IMR-90 (cell line): ENCODE measurements at regions not wholly inside any gene's neighbourhood (a gene's known extent, or its start where the extent isn't known, plus 50 kb on each side); places are given as distances from the start of the nearest gene placed in this dataset.

Source experiments
- ATAC-seq: fragments of 200-7000 bp; cut with Tn5 transposase; 2 replicates; pipeline ENCODE4 v1.9.1; 2020; ENCODE audit warnings: low read depth, mild to moderate bottlenecking, moderate library complexity
- BruUV-seq: library from RNA; stranded (reverse); fragments of 400-500 nt; replicated peaks from 2 replicates; lab custom pipeline; 2021; lab: Mats Ljungman, UMichigan
- CTCF ChIA-PET: fragments of 300-600 bp; formaldehyde crosslinking; extraction: SDS; loops from one replicate; lab custom pipeline; 2021; ENCODE audit warnings: antibody characterized with exemption; lab: Yijun Ruan, JAX
- POLR2A ChIA-PET: fragments of 300-600 bp; sonication (Branson Sonifier 250); formaldehyde crosslinking; loops from one replicate; lab custom pipeline; 2022; ENCODE audit warnings: antibody characterized with exemption; ENCODE audit not compliant: unreplicated experiment; lab: Charles Lee
- DNase-seq: peaks from one replicate; pipeline ENCODE4 v3.0.0; 2013
- H2AFZ ChIP-seq: replicated peaks from 2 replicates; pipeline ENCODE3; 2013; ENCODE audit warnings: low read length, mild to moderate bottlenecking; ENCODE audit not compliant: poor library complexity
- H2AK5ac ChIP-seq: 2 replicates; pipeline ENCODE4 v1.6.1; 2013; ENCODE audit warnings: low read depth, low read length, inconsistent platforms
- H2AK9ac ChIP-seq: replicated peaks from 2 replicates; pipeline ENCODE3; 2013; ENCODE audit warnings: mild to moderate bottlenecking, low read depth, low read length, moderate library complexity; ENCODE audit not compliant: poor library complexity
- H2BK120ac ChIP-seq: 2 replicates; pipeline ENCODE4 v1.6.1; 2013; ENCODE audit warnings: low read depth, low read length, inconsistent platforms
- H2BK15ac ChIP-seq: 3 replicates; pipeline ENCODE4 v1.6.1; 2013; ENCODE audit warnings: low read depth, low read length, inconsistent platforms
- H2BK20ac ChIP-seq: 2 replicates; pipeline ENCODE4 v1.6.1; 2013; ENCODE audit warnings: low read depth, mild to moderate bottlenecking, inconsistent platforms, low read length, moderate library complexity
- H2BK5ac ChIP-seq: 2 replicates; pipeline ENCODE4 v1.6.1; 2013; ENCODE audit warnings: mild to moderate bottlenecking, low read depth, low read length, inconsistent platforms; ENCODE audit not compliant: poor library complexity, severe bottlenecking
- H3K14ac ChIP-seq: replicated peaks from 2 replicates; pipeline ENCODE4 v1.6.1; 2013; ENCODE audit warnings: low read depth, low read length, inconsistent platforms
- H3K18ac ChIP-seq: 2 replicates; pipeline ENCODE4 v1.6.1; 2013; ENCODE audit warnings: low read depth, low read length, control low read depth
- H3K23ac ChIP-seq: 2 replicates; pipeline ENCODE4 v1.6.1; 2013; ENCODE audit warnings: low read depth, low read length, inconsistent platforms
- H3K27ac ChIP-seq: 2 replicates; pipeline ENCODE4 v1.5.1; 2013; ENCODE audit warnings: mild to moderate bottlenecking, control low read depth, low read length; ENCODE audit not compliant: insufficient read depth
- H3K27me3 ChIP-seq: 2 replicates; pipeline ENCODE4 v1.6.1; 2013; ENCODE audit warnings: low read length; ENCODE audit not compliant: control insufficient read depth, insufficient read depth
- H3K36me3 ChIP-seq: 2 replicates; pipeline ENCODE4 v1.6.1; 2013; ENCODE audit warnings: low read length, mixed read lengths; ENCODE audit not compliant: control insufficient read depth, insufficient read depth
- H3K4ac ChIP-seq: 2 replicates; pipeline ENCODE4 v1.6.1; 2013; ENCODE audit warnings: low read depth, low read length, inconsistent platforms
- H3K4me1 ChIP-seq: 2 replicates; pipeline ENCODE4 v1.6.1; 2013; ENCODE audit warnings: low read length, mixed read lengths; ENCODE audit not compliant: control insufficient read depth, insufficient read depth
- H3K4me2 ChIP-seq: 2 replicates; pipeline ENCODE4 v1.6.1; 2013; ENCODE audit warnings: low read depth, mild to moderate bottlenecking, control low read depth, low read length, moderate library complexity
- H3K4me3 ChIP-seq: 2 replicates; pipeline ENCODE4 v1.5.1; 2013; ENCODE audit warnings: low read depth, mild to moderate bottlenecking, control low read depth, low read length, moderate library complexity; ENCODE audit not compliant: insufficient read depth
- H3K56ac ChIP-seq: 2 replicates; pipeline ENCODE4 v1.6.1; 2013; ENCODE audit warnings: low read length, inconsistent platforms; ENCODE audit not compliant: insufficient read depth; ENCODE audit errors: extremely low read depth
- H3K79me1 ChIP-seq, 2 experiments: 2 replicates each; pipeline ENCODE4 v1.6.1; 2013; ENCODE audit warnings: low read length in 2 of 2, inconsistent platforms in 1 of 2, low read depth in 1 of 2
- H3K9ac ChIP-seq: 2 replicates; pipeline ENCODE4 v1.6.1; 2013; ENCODE audit warnings: low read depth, low read length, control low read depth
- H3K9me1 ChIP-seq: 2 replicates; pipeline ENCODE4 v1.6.1; 2013; ENCODE audit warnings: low read length, inconsistent platforms; ENCODE audit not compliant: insufficient read depth
- H3K9me3 ChIP-seq: 2 replicates; pipeline ENCODE4 v1.6.1; 2013; ENCODE audit warnings: low read length; ENCODE audit not compliant: control insufficient read depth, insufficient read depth
- H4K20me1 ChIP-seq: 2 replicates; pipeline ENCODE4 v1.6.1; 2013; ENCODE audit warnings: low read length, inconsistent platforms; ENCODE audit not compliant: insufficient read depth
- H4K5ac ChIP-seq: 2 replicates; pipeline ENCODE4 v1.6.1; 2013; ENCODE audit warnings: mild to moderate bottlenecking, low read depth, low read length, control low read depth
- H4K8ac ChIP-seq, 2 experiments: 2 replicates each; pipeline ENCODE4 v1.6.1; 2013; ENCODE audit warnings: low read depth in 2 of 2, low read length in 2 of 2, control low read depth in 1 of 2, inconsistent platforms in 1 of 2
- H4K91ac ChIP-seq: 2 replicates; pipeline ENCODE4 v1.6.1; 2013; ENCODE audit warnings: low read depth, low read length, inconsistent platforms; ENCODE audit not compliant: insufficient read depth
- CEBPB ChIP-seq: IDR thresholded peaks from 2 replicates; pipeline ENCODE4 v1.6.1; 2012; ENCODE audit warnings: low read depth, low read length, improper control_type of control experiment
- RCOR1 ChIP-seq: IDR thresholded peaks from 2 replicates; pipeline ENCODE4 v1.6.1; 2012; ENCODE audit warnings: mild to moderate bottlenecking, low read length, improper control_type of control experiment; ENCODE audit not compliant: insufficient replicate concordance
- RFX5 ChIP-seq: IDR thresholded peaks from 2 replicates; pipeline ENCODE4 v1.8.0; 2012; ENCODE audit warnings: low read depth, mild to moderate bottlenecking, low read length, moderate library complexity
- USF2 ChIP-seq: fragments of 150-350 bp; IDR thresholded peaks from 2 replicates; pipeline ENCODE4 v1.6.1; 2017; ENCODE audit warnings: mild to moderate bottlenecking, antibody characterized with exemption, low read length, low read depth
- WGBS, 2 experiments: methylation state at CpG; one replicate each; pipeline versions ENCODE4 v1.1.5 to v1.1.7; 2013; ENCODE audit warnings: missing lambda C conversion rate in 2 of 2; ENCODE audit not compliant: insufficient read length in 1 of 2; ENCODE audit errors: extremely low coverage in 2 of 2; 5-methylcytosine and 5-hydroxymethylcytosine counted together
- dilution Hi-C: fragments of 300-500 bp; cut with HindIII; formaldehyde crosslinking; loops from one replicate; pipeline ENCODE4 v1.14.3; 2018; ENCODE audit warnings: low sequenced_read_pairs; ENCODE audit not compliant: unreplicated experiment
- in situ Hi-C: fragments of 300-500 bp; cut with MboI; formaldehyde crosslinking; loops from 3 replicates; pipeline ENCODE4 v1.14.3; 2019; ENCODE audit warnings: low sequenced_read_pairs, inconsistent platforms, mixed read lengths
- intact Hi-C: fragments of 100-400 bp; cut with micrococcal nuclease; formaldehyde crosslinking; loops from 2 replicates; pipeline ENCODE4 v1.10.0; 2022

GRCh38 chr3:59572106-59572505, 522.3 kb upstream of the CFAP20DC start:
- H3K56ac ChIP-seq, result no peak overlapping the region
- H4K5ac ChIP-seq, result no peak overlapping the region
- peak; percentile 34 for DNase-seq
- peak overlapping the region; percentile 72; the same call in 1 of the 3 replicates for H2BK15ac ChIP-seq
- intact Hi-C loops (loop anchor here (10.0 kb wide), 3 partner anchors 743 to 1003 kb away; no protein-coding TSS in a partner anchor), in situ Hi-C loops (loop anchor here (5.0 to 25.0 kb wide), 3 partner anchors 290 to 585 kb away; no protein-coding TSS in a partner anchor), dilution Hi-C loops (no loop called here)
- H2BK20ac ChIP-seq, result no peak overlapping the region
- no peak overlapping the region for H4K8ac ChIP-seq
- TF ChIP-seq RFX5, result no peak
- TF ChIP-seq RCOR1, result no peak
- TF ChIP-seq USF2, result no peak
- TF ChIP-seq CEBPB, result no peak
- no peaks in the 10 kb centered on the region for H4K20me1 ChIP-seq
- H3K4me2 ChIP-seq, result no peak overlapping the region
- H4K91ac ChIP-seq, result peak overlapping the region; percentile 26; the same call in 1 of the 2 replicates
- WGBS, 2 experiments, result no CpG with 5 or more reads among the region's 5 CpGs
- H2AK5ac ChIP-seq, result no peak overlapping the region
- H3K4ac ChIP-seq, result peak overlapping the region; percentile 28; the same call in 1 of the 2 replicates
- no peak for ATAC-seq
- H3K9me1 ChIP-seq, result peaks cover 6% of the 10 kb centered on the region; the same call in 1 of the 2 replicates
- no peak overlapping the region for H2BK120ac ChIP-seq
- H3K27ac ChIP-seq, result no peak overlapping the region
- H3K9me3 ChIP-seq, result no peaks in the 10 kb centered on the region
- H3K4me3 ChIP-seq, result no peak overlapping the region
- no peak overlapping the region for H2AK9ac ChIP-seq
- H3K36me3 ChIP-seq, result no peaks in the 10 kb centered on the region
- H2BK5ac ChIP-seq, result no peak overlapping the region
- no peak overlapping the region for H2AFZ ChIP-seq
- H3K79me1 ChIP-seq, result no peaks in the 10 kb centered on the region
- ChIA-PET CTCF (interaction anchor here (0.7 to 1.0 kb wide), 2 partner anchors 16 to 143 kb away, joined by 3 read pairs; no protein-coding TSS in a partner anchor), POLR2A (no interaction called here)
- H3K4me1 ChIP-seq, result peaks cover 9% of the 10 kb centered on the region
- no peaks in the 10 kb centered on the region for H3K27me3 ChIP-seq
- H3K9ac ChIP-seq, result no peak overlapping the region
- no peak overlapping the region for H3K18ac ChIP-seq
- H3K23ac ChIP-seq, result no peak overlapping the region
- no TSS peak for BruUV-seq
- no peak overlapping the region for H3K14ac ChIP-seq
